ENCODE measurements at regions not wholly inside any gene's neighbourhood (a gene's known extent, or its start where the extent isn't known, plus 50 kb on each side); places are given as distances from the start of the nearest gene placed in this dataset.
A peak's percentile ranks its signal among the peaks of the same experiment; 100 is the strongest.

DNA sequence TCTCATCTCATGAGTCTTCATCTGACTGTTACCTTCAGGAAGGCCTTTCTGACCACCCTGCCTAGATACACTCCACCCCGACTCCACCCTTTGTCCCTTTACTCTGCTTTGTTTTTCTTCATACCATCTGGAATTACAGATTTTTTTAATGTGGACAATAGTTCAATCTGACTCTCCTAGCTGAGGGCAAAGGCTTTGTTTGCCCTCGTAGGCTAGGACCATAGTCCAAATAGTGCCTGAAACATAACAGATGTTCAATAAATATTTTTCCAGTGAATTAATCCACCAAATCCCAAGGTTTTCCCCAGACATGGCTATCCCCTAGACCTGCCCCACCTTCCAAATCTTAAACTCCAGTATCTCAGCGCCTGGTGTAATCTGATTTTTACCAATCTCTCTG is 176.5 kb upstream of the GJB5 start:
- Histone ChIP-seq H3K36me3 (ENCODE audit: control insufficient read depth, insufficient read depth, low read length) (no peaks in the 10 kb centered on the region), H3K27me3 (ENCODE audit: control insufficient read depth, insufficient read depth, low read length) (no peaks in the 10 kb centered on the region), H3K4me3 (ENCODE audit: low read depth, low read length) (no peak overlapping the region)
- DNase-seq (ENCODE audit: low read depth): no peak
- no peak for FAIRE-seq
- TF ChIP-seq, protein P1, sequence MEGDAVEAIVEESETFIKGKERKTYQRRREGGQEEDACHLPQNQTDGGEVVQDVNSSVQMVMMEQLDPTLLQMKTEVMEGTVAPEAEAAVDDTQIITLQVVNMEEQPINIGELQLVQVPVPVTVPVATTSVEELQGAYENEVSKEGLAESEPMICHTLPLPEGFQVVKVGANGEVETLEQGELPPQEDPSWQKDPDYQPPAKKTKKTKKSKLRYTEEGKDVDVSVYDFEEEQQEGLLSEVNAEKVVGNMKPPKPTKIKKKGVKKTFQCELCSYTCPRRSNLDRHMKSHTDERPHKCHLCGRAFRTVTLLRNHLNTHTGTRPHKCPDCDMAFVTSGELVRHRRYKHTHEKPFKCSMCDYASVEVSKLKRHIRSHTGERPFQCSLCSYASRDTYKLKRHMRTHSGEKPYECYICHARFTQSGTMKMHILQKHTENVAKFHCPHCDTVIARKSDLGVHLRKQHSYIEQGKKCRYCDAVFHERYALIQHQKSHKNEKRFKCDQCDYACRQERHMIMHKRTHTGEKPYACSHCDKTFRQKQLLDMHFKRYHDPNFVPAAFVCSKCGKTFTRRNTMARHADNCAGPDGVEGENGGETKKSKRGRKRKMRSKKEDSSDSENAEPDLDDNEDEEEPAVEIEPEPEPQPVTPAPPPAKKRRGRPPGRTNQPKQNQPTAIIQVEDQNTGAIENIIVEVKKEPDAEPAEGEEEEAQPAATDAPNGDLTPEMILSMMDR (IDR thresholded peaks at IDR 0.05; ENCODE audit: insufficient read depth, low read length, severe bottlenecking): no peak

- H3K4me3 ChIP-seq (ENCODE audit: low read depth, low read length): no peak overlapping the region
- FAIRE-seq: no peak
- no peaks in the 10 kb centered on the region for H3K27me3 ChIP-seq (ENCODE audit: control insufficient read depth, insufficient read depth, low read length)
- TF ChIP-seq, protein P1 (IDR thresholded peaks at IDR 0.05; ENCODE audit: insufficient read depth, low read length, severe bottlenecking): no peak
- DNase-seq (ENCODE audit: low read depth): no peak
- no peaks in the 10 kb centered on the region for H3K36me3 ChIP-seq (ENCODE audit: control insufficient read depth, insufficient read depth, low read length)
Observed at GRCh38 chr1:34582356-34582755, 172.5 kb upstream of the GJB5 start.

DNA sequence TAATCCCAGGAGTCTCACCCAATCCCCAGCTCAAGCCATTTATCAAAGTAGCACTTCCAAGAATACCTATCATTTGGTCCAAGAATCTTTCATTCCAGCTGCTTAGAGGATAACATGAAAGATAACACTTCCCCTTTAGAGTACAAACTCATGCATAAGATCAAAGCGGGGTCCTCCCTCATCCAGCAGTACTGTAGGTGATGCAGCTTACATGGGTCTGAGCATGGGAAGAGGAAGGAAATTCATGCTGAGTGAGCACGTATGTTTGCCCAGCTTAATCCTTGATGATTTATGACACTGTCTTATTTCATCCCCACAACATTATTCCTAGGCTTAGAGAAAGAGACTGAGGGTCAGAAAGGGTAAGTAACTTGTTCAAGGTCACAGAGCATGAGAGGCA is 167.1 kb upstream of the GJB5 start:
- peak; percentile 50 for FAIRE-seq
- no peak for DNase-seq (ENCODE audit: low read depth)
- Histone ChIP-seq H3K36me3 (ENCODE audit: control insufficient read depth, insufficient read depth, low read length) (no peaks in the 10 kb centered on the region), H3K4me3 (ENCODE audit: low read depth, low read length) (no peak overlapping the region), H3K27me3 (ENCODE audit: control insufficient read depth, insufficient read depth, low read length) (no peaks in the 10 kb centered on the region)
- TF ChIP-seq, protein P1 (IDR thresholded peaks at IDR 0.05; ENCODE audit: insufficient read depth, low read length, severe bottlenecking): no peak

- H3K36me3 ChIP-seq (ENCODE audit: control insufficient read depth, insufficient read depth, low read length): no peaks in the 10 kb centered on the region
- TF ChIP-seq, protein P1 (IDR thresholded peaks at IDR 0.05; ENCODE audit: insufficient read depth, low read length, severe bottlenecking): no peak
- no peak for FAIRE-seq
- H3K27me3 ChIP-seq (ENCODE audit: control insufficient read depth, insufficient read depth, low read length): no peaks in the 10 kb centered on the region
- peak; percentile 59 for DNase-seq (ENCODE audit: low read depth)
- H3K4me3 ChIP-seq (ENCODE audit: low read depth, low read length): no peak overlapping the region
Observed at GRCh38 chr1:34590211-34590623, 164.6 kb upstream of the GJB5 start.

GRCh38 chr1:34591751-34592629 is 162.9 kb upstream of the GJB5 start:
- FAIRE-seq (no peak), DNase-seq (ENCODE audit: low read depth) (no peak)
- TF ChIP-seq, protein P1 (IDR thresholded peaks at IDR 0.05; ENCODE audit: insufficient read depth, low read length, severe bottlenecking): no peak

More at GRCh38 chr1:34591751-34592629, 162.9 kb upstream of the GJB5 start:
- no peaks in the 10 kb centered on the region for H3K27me3 ChIP-seq (ENCODE audit: control insufficient read depth, insufficient read depth, low read length)
- no peaks in the 10 kb centered on the region for H3K36me3 ChIP-seq (ENCODE audit: control insufficient read depth, insufficient read depth, low read length)
- H3K4me3 ChIP-seq (ENCODE audit: low read depth, low read length): no peak overlapping the region

Measured in bronchial epithelial cell (primary cell).